ENCODE measurements at regions not wholly inside any gene's neighbourhood (a gene's known extent, or its start where the extent isn't known, plus 50 kb on each side); places are given as distances from the start of the nearest gene placed in this dataset.

DNA sequence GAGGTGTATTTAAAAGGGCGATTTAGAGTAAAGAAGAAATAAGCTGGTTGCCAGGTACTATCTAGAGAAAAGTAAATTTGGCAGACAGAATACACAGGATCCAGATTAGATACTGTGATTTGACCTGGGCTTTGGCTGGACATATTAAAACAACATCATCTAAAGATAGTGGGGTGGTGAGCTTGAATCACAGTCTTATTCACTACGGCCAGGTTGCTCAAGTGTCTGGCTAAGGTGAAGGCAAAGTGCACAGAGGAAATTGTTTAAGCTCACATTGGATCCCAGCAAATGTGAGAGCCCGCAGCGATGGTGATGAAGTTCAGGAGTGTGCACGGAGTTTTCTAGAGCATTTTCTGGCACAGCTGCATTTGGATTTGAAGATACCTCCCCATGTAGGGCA, 398.2 kb upstream of the MEF2C start:
- 51 to 76% (median 60%) methylated on average over 5 of the region's 5 CpGs for WGBS, 5 donors
- Histone ChIP-seq H3K27ac (no peak overlapping the region), H3K27me3 (no peaks in the 10 kb centered on the region), H3K4me1 (no peaks in the 10 kb centered on the region), H3K36me3 (no peaks in the 10 kb centered on the region), H3K4me3 (no peak overlapping the region), H3K9me3 (no peaks in the 10 kb centered on the region)
- no peak for DNase-seq
- intact Hi-C loops (cut with DNase I; ENCODE audit: low total_unique reads), result no loop called here
- TF ChIP-seq POLR2A (IDR thresholded peaks at IDR 0.05) (no peak), EP300 (IDR thresholded peaks at IDR 0.05) (no peak), POLR2AphosphoS5 (IDR thresholded peaks at IDR 0.05) (no peak)
- TF ChIP-seq, protein P1, sequence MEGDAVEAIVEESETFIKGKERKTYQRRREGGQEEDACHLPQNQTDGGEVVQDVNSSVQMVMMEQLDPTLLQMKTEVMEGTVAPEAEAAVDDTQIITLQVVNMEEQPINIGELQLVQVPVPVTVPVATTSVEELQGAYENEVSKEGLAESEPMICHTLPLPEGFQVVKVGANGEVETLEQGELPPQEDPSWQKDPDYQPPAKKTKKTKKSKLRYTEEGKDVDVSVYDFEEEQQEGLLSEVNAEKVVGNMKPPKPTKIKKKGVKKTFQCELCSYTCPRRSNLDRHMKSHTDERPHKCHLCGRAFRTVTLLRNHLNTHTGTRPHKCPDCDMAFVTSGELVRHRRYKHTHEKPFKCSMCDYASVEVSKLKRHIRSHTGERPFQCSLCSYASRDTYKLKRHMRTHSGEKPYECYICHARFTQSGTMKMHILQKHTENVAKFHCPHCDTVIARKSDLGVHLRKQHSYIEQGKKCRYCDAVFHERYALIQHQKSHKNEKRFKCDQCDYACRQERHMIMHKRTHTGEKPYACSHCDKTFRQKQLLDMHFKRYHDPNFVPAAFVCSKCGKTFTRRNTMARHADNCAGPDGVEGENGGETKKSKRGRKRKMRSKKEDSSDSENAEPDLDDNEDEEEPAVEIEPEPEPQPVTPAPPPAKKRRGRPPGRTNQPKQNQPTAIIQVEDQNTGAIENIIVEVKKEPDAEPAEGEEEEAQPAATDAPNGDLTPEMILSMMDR (IDR thresholded peaks at IDR 0.05), result no peak

DNA sequence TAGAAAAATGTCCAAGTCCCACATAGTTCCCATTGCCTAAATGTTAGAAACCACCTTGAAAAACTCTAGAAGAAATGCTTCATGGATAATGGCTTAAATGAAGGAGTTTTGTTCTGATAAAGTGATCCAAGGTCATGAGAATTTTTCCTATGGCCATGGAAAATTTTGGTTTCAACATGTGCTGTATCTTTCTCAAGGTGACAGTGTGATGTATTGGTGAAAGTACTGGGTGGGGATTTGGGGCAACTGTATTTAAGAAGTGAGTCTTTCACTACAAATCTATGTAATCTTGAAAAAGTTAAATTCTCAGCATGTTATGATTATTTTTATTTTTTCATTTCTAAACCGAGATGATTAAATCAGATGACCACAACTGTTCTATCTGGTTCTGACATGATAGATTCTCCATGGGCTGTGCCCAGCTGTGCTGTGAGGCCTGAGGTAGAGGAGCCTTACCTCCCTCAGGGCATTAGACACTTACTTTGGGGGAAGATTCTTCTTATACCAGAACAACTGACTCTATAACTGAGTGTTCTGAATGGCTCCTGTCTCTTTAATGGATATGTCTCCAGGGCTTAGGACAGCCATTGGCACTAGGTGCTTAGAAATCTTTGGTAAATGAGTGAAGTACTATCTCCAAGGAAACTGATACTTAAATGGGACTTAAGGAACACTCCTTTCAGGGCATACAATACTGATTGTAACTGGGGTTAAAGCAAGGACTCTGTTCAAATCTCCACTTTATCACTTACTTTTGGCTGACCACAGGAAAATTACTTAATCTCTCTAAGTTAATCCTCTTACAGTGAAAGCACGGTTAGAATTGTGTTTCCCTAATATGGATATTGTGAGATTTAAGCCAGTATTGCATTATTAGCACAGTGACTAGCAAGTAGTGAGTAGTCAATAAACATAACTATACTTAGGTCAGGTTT, 397.4 kb upstream of the MEF2C start:
- Histone ChIP-seq H3K9me3 (no peaks in the 10 kb centered on the region), H3K4me3 (no peak overlapping the region), H3K4me1 (no peaks in the 10 kb centered on the region), H3K36me3 (no peaks in the 10 kb centered on the region), H3K27me3 (no peaks in the 10 kb centered on the region), H3K27ac (no peak overlapping the region)
- TF ChIP-seq POLR2AphosphoS5 (IDR thresholded peaks at IDR 0.05) (no peak), EP300 (IDR thresholded peaks at IDR 0.05) (no peak), POLR2A (IDR thresholded peaks at IDR 0.05) (no peak)
- TF ChIP-seq, protein P1 (IDR thresholded peaks at IDR 0.05), result no peak
- WGBS, 5 donors, result 43 to 54% (median 51%) methylated on average over 2 of the region's 2 CpGs
- intact Hi-C loops (cut with DNase I; ENCODE audit: low total_unique reads), result no loop called here
- DNase-seq, result no peak

DNA sequence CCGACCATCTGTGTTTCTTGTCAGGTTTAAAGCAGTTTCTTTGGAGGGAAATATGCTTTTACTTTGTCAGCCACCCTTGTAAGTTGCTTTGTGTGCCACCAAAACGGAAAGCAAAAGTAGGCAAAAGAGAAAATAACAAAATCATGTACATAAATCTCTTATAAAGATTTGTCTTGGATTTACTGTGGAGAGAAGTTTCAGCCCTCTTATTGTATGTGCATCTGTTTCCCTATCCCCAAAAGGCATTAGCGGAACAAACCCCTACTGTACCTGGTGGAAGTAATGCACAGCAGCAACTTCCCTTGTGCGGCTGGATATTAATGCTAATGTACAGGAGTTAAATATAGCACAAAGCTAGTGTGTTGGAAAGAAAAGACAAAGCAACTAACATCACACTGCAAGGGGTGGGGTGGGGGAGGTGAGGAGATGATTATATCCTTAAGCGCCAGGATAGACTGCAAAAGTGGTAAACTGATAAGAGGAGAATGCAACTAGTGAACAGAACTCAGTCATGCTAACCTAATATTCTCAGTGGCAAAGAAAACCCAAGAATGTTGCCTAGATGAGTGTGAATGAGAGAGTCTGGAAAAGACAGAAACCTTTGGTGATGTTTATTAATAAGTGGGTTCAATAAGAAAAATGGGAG, 396.5 kb upstream of the MEF2C start:
- no peaks in the 10 kb centered on the region for H3K9me3 ChIP-seq
- TF ChIP-seq POLR2A (IDR thresholded peaks at IDR 0.05) (no peak), POLR2AphosphoS5 (IDR thresholded peaks at IDR 0.05) (no peak), EP300 (IDR thresholded peaks at IDR 0.05) (no peak)
- TF ChIP-seq, protein P1 (IDR thresholded peaks at IDR 0.05), result no peak
- H3K27me3 ChIP-seq, result no peaks in the 10 kb centered on the region
- 77 to 90% (median 86%) methylated on average over 5 of the region's 5 CpGs for WGBS, 5 donors
- intact Hi-C loops (cut with DNase I; ENCODE audit: low total_unique reads), result no loop called here
- H3K36me3 ChIP-seq, result no peaks in the 10 kb centered on the region
- H3K4me3 ChIP-seq, result no peak overlapping the region
- H3K27ac ChIP-seq, result no peak overlapping the region
- DNase-seq, result no peak
- H3K4me1 ChIP-seq, result no peaks in the 10 kb centered on the region

DNA sequence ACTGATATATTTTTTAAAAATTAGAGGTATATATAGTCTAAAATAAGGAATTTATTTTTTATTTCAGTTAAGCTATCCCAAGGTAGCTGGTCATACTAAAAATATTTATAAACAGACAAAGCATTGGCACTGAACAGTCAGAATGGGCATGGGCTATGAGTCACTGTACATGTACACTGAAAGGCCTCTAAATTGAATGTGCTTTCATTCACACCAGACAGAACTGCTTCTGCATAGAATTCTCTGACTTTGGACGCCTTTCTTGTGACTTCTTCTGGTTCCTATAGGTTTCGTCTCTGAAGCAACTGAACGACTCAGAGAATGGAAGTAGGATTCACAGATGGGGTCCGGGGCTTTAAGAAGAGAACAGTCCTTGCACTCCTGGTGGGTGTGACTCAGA, 394.8 kb upstream of the MEF2C start:
- Histone ChIP-seq H3K4me3 (no peak overlapping the region), H3K36me3 (no peaks in the 10 kb centered on the region), H3K27me3 (no peaks in the 10 kb centered on the region), H3K9me3 (no peaks in the 10 kb centered on the region), H3K4me1 (no peaks in the 10 kb centered on the region), H3K27ac (no peak overlapping the region)
- intact Hi-C loops (cut with DNase I; ENCODE audit: low total_unique reads), result no loop called here
- DNase-seq, result no peak
- TF ChIP-seq, protein P1 (IDR thresholded peaks at IDR 0.05), result no peak
- no peak for TF ChIP-seq POLR2AphosphoS5 (IDR thresholded peaks at IDR 0.05)
- no peak for TF ChIP-seq POLR2A (IDR thresholded peaks at IDR 0.05)
- TF ChIP-seq EP300 (IDR thresholded peaks at IDR 0.05), result no peak
- 76 to 91% (median 86%) methylated on average over 4 of the region's 4 CpGs for WGBS, 5 donors

All from stomach (tissue), 8 donors.